ENCODE measurements at regions not wholly inside any gene's neighbourhood (a gene's known extent, or its start where the extent isn't known, plus 50 kb on each side); places are given as distances from the start of the nearest gene placed in this dataset.

DNA sequence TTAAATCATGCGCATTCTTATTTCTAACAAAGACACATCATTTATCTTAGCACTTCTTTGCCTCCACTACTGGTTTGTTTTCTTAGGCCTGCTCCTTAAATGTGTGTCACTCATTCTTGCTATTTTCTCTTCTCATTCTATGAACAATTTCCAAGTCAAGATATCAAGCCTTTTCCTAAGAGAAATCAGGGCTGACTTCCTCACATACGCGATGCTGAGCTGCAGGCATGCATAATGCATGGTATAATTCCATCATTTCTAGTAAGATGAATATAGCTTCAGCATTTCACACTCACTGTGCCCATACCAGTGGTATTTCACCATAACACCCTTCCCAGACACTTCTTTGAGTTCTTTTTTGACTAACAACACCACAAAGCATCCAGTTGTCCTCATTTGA is 838.9 kb upstream of the DDX18 start:
- H3K27me3 ChIP-seq, result no peaks in the 10 kb centered on the region
- no peak overlapping the region for H3K4me3 ChIP-seq
- no peak overlapping the region for H3K27ac ChIP-seq
- H3K36me3 ChIP-seq (ENCODE audit: low read depth, missing control alignments), result no peaks in the 10 kb centered on the region
- TF ChIP-seq POLR2A (IDR thresholded peaks at IDR 0.05) (no peak), CTCF (IDR thresholded peaks at IDR 0.05) (no peak)
- H3K9me3 ChIP-seq, result no peaks in the 10 kb centered on the region
- intact Hi-C loops (cut with DNase I; ENCODE audit: low total_unique reads), result no loop called here
- no peaks in the 10 kb centered on the region for H3K4me1 ChIP-seq
- WGBS, 2 donors, result 93 to 97% methylated on average over 3 of the region's 3 CpGs
- no peak for DNase-seq

GRCh38 chr2:116979916-116980764 is 834.4 kb upstream of the DDX18 start:
- WGBS, 2 donors, result 50 to 85% methylated on average over 2 of the region's 2 CpGs
- Histone ChIP-seq H3K9me3 (no peaks in the 10 kb centered on the region), H3K27ac (no peak overlapping the region), H3K4me3 (no peak overlapping the region), H3K36me3 (ENCODE audit: low read depth, missing control alignments) (no peaks in the 10 kb centered on the region), H3K27me3 (no peaks in the 10 kb centered on the region), H3K4me1 (no peaks in the 10 kb centered on the region)
- DNase-seq, result no peak
- intact Hi-C loops (cut with DNase I; ENCODE audit: low total_unique reads), result no loop called here
- no peak for TF ChIP-seq POLR2A (IDR thresholded peaks at IDR 0.05)

DNA sequence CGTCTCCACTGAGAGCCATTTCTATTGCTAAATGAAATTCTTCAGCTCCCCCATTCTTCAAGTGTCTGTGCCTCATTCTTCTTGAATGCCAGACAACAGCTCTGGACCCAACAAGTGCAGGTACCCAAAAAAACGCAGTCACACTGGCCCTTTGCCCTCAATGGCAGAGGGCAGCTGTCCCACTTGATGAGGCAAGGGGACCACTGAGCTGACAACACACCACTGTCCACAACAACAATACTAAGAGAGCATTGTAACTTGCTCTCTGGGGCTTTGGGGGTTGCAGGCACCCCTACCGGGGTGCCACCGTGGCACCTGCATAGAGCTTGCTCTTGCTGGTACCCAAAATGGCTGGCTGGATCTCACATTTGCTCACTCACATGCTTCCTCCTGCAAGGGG is 827.0 kb upstream of the DDX18 start:
- no peak for DNase-seq
- no peaks in the 10 kb centered on the region for H3K36me3 ChIP-seq (ENCODE audit: low read depth, missing control alignments)
- H3K27me3 ChIP-seq, result no peaks in the 10 kb centered on the region
- WGBS, 2 donors, result 78 to 93% methylated on average over 4 of the region's 4 CpGs
- H3K4me3 ChIP-seq, result no peak overlapping the region
- no peak for TF ChIP-seq CTCF (IDR thresholded peaks at IDR 0.05)
- no peak for TF ChIP-seq POLR2A (IDR thresholded peaks at IDR 0.05)
- intact Hi-C loops (cut with DNase I; ENCODE audit: low total_unique reads), result no loop called here
- H3K9me3 ChIP-seq, result no peaks in the 10 kb centered on the region
- no peak overlapping the region for H3K27ac ChIP-seq
- no peaks in the 10 kb centered on the region for H3K4me1 ChIP-seq

GRCh38 chr2:116988303-116988702 is 826.2 kb upstream of the DDX18 start:
- Histone ChIP-seq H3K4me1 (no peaks in the 10 kb centered on the region), H3K27ac (no peak overlapping the region), H3K36me3 (ENCODE audit: low read depth, missing control alignments) (no peaks in the 10 kb centered on the region), H3K9me3 (no peaks in the 10 kb centered on the region), H3K27me3 (no peaks in the 10 kb centered on the region), H3K4me3 (no peak overlapping the region)
- no peak for DNase-seq
- TF ChIP-seq CTCF (IDR thresholded peaks at IDR 0.05), result no peak
- TF ChIP-seq POLR2A (IDR thresholded peaks at IDR 0.05), result no peak
- intact Hi-C loops (cut with DNase I; ENCODE audit: low total_unique reads), result no loop called here

DNA sequence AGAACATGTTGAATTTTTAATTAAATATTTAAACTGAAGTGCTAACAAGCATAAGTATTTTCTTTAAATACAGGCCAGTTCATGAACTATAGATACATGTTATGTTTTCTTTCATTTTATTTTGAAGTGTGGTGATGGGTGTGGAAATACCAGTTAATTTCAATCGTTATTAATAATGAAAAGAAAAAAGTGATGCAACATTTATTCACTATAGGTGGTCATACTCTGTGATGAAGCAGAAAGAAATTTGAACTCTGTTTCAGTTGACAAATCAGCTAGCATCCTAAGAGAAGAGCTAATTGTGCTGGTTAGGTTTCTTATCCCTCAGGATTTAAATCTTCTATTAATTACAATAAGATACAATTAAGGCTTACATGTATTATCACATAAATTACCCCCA is 795.1 kb upstream of the DDX18 start:
- intact Hi-C loops (cut with DNase I; ENCODE audit: low total_unique reads), result no loop called here
- 60 to 75% methylated on average over 1 of the region's 1 CpG for WGBS, 2 donors
- TF ChIP-seq POLR2A (IDR thresholded peaks at IDR 0.05) (no peak), CTCF (IDR thresholded peaks at IDR 0.05) (no peak)
- no peaks in the 10 kb centered on the region for H3K36me3 ChIP-seq (ENCODE audit: low read depth, missing control alignments)
- H3K9me3 ChIP-seq, result no peaks in the 10 kb centered on the region
- DNase-seq, result no peak
- H3K4me3 ChIP-seq, result no peak overlapping the region
- H3K4me1 ChIP-seq, result no peaks in the 10 kb centered on the region
- H3K27me3 ChIP-seq, result no peaks in the 10 kb centered on the region
- H3K27ac ChIP-seq, result no peak overlapping the region
